Stimulated activated effector memory CD8-positive, alpha-beta T cell treated with anti-CD3 and anti-CD28 coated beads, Interleukin-12 subunit alpha, Interleukin-12 subunit beta, amount 100 ng/mL, for 72 hours (primary cell): ENCODE measurements at regions not wholly inside any gene's neighbourhood (a gene's known extent, or its start where the extent isn't known, plus 50 kb on each side); places are given as distances from the start of the nearest gene placed in this dataset.
"Not testable (repeated sequence)": the region's sequence is repeated elsewhere in the genome, so short reads cannot be mapped to it uniquely, and the experiment has no call there.

Experiments used
- ATAC-seq: fragments of 150-1000 bp; cut with Tn5 transposase; 2 replicates; pipeline ENCODE4 v1.10.0; 2021
- DNase-seq, 2 donors: peaks; one replicate each; pipeline ENCODE4 v3.0.0; 2021 to 2022; ENCODE audit warnings: low spot score in 2 of 2
- H3K27ac Mint-ChIP-seq: one replicate; pipeline ENCODE4 v1.8.0; 2022; ENCODE audit warnings: mild to moderate bottlenecking, mixed read lengths
- H3K36me3 Mint-ChIP-seq: one replicate; pipeline ENCODE4 v1.8.0; 2022; ENCODE audit warnings: mild to moderate bottlenecking, mixed read lengths
- H3K4me1 Mint-ChIP-seq: one replicate; pipeline ENCODE4 v1.8.0; 2022; ENCODE audit warnings: mixed read lengths
- H3K4me3 Mint-ChIP-seq: one replicate; pipeline ENCODE4 v1.8.0; 2022; ENCODE audit warnings: mild to moderate bottlenecking, mixed read lengths
- H3K9me3 Mint-ChIP-seq: one replicate; pipeline ENCODE4 v1.8.0; 2022; ENCODE audit warnings: mixed read lengths

GRCh38 chr6:152811785-152812184 lies 61.2 kb downstream of the VIP start:
- no peak overlapping the region for H3K27ac Mint-ChIP-seq
- no peaks in the 10 kb centered on the region for H3K36me3 Mint-ChIP-seq
- H3K9me3 Mint-ChIP-seq, result peaks cover 3% of the 10 kb centered on the region
- ATAC-seq (no peak), DNase-seq (no peak)
- H3K4me1 Mint-ChIP-seq, result no peaks in the 10 kb centered on the region
- H3K4me3 Mint-ChIP-seq, result no peak overlapping the region

GRCh38 chr6:152815230-152815872 lies 64.8 kb downstream of the VIP start:
- no peak for DNase-seq
- no peak for ATAC-seq
- no peak overlapping the region for H3K27ac Mint-ChIP-seq
- no peaks in the 10 kb centered on the region for H3K36me3 Mint-ChIP-seq
- H3K9me3 Mint-ChIP-seq, result peaks cover 3% of the 10 kb centered on the region
- no peaks in the 10 kb centered on the region for H3K4me1 Mint-ChIP-seq
- H3K4me3 Mint-ChIP-seq, result no peak overlapping the region

- no peak overlapping the region for H3K4me3 Mint-ChIP-seq
- H3K27ac Mint-ChIP-seq, result no peak overlapping the region
- no peak for ATAC-seq
- peaks cover 3% of the 10 kb centered on the region for H3K9me3 Mint-ChIP-seq
- no peaks in the 10 kb centered on the region for H3K4me1 Mint-ChIP-seq
- no peak for DNase-seq
- no peaks in the 10 kb centered on the region for H3K36me3 Mint-ChIP-seq
Measured at GRCh38 chr6:152816055-152816454, 65.5 kb downstream of the VIP start.

DNA sequence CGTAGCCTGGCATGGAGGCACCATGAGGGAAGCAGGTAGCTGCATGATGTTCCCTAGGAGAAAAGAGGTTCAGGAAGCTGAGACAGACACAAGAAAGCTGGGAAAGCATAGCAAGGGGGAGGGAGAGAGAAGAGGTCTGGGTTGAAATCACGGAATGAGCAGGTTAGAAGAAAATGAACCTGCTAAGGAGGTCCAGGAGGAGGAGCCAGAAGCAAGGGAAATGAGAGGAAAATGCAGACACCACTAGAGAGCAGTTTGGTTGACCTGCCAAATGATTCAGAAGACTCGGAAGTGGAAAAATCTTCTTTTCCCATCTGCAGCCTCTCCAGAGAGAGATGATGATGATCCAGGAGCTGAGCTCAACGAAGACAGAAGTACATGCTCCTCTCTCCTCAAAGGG lies 70.9 kb downstream of the VIP start:
- no peak for ATAC-seq
- Mint-ChIP-seq H3K4me1 (no peaks in the 10 kb centered on the region), H3K27ac (no peak overlapping the region), H3K9me3 (no peaks in the 10 kb centered on the region), H3K36me3 (no peaks in the 10 kb centered on the region), H3K4me3 (no peak overlapping the region)
- no peak for DNase-seq

DNA sequence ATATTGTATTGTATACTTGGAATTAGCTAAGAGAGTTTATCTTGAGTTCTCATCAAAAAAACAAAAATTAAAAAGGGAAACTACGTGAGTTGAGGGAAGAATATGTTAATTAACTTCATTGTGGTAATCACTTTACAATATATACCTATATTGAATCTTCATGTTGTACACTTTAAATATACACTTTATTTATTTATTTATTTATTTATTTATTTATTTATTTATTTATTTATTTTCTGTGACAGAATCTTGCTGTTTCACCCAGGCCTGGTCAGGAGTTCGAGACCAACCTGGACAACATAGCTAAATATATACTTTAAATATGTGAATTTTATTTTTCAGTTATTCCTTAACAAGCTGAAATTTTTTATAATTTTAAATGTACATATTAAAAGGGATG lies 74.1 kb downstream of the VIP start:
- Mint-ChIP-seq H3K27ac (no peak overlapping the region), H3K4me3 (no peak overlapping the region), H3K9me3 (no peaks in the 10 kb centered on the region), H3K4me1 (no peaks in the 10 kb centered on the region), H3K36me3 (no peaks in the 10 kb centered on the region)
- DNase-seq (no peak), ATAC-seq (no peak)

- Mint-ChIP-seq H3K4me3 (no peak overlapping the region), H3K27ac (no peak overlapping the region), H3K36me3 (no peaks in the 10 kb centered on the region), H3K4me1 (no peaks in the 10 kb centered on the region), H3K9me3 (no peaks in the 10 kb centered on the region)
- DNase-seq (no peak), ATAC-seq (no peak)
Measured at GRCh38 chr6:152828431-152828830, 77.8 kb downstream of the VIP start.

- not testable (repeated sequence) for ATAC-seq, H3K4me1 Mint-ChIP-seq, H3K4me3 Mint-ChIP-seq, H3K9me3 Mint-ChIP-seq, H3K27ac Mint-ChIP-seq, H3K36me3 Mint-ChIP-seq, DNase-seq
Measured at GRCh38 chr6:152834366-152834765, 83.8 kb downstream of the VIP start.

DNA sequence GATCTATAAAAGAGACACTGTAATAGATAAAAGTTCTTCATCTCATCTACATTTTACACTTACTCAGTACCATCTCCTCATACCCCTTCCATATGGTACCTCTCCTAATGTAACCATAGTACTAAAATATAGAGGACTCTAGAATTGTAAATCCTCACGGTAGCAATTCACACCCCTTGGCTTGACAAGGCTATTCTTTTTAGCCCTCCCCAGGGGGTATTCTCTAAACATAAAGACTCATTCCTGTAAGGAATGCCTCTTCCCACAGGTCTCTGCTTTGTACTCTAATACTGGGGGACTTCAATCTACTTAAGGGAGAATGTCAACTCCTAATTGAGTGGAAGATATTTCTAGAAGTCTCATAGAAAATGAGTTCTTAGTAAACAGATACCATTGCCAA lies 85.9 kb downstream of the VIP start:
- DNase-seq, result no peak
- Mint-ChIP-seq H3K36me3 (no peaks in the 10 kb centered on the region), H3K9me3 (no peaks in the 10 kb centered on the region), H3K4me3 (no peak overlapping the region), H3K4me1 (no peaks in the 10 kb centered on the region), H3K27ac (no peak overlapping the region)
- no peak for ATAC-seq

DNA sequence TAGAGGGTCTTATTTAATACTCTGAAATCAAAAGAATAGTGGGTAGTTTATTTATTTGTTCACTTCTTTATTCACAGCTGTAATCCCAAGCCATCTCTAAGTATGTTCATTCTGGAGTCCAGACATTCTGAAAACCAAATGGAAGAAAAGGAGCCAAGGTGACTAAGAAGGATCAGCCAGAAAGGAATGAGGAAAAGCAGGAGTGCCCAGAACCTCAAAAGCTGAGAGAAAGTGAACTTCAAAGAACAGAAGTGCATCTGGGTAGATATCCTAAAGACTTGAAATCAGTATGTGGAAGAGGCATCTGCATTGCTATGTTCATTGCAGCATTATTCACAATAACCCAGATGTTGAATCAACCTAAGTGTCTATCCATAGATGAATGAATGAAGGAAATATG lies 94.8 kb downstream of the VIP start:
- Mint-ChIP-seq H3K4me1 (no peaks in the 10 kb centered on the region), H3K9me3 (no peaks in the 10 kb centered on the region), H3K36me3 (no peaks in the 10 kb centered on the region), H3K27ac (no peak overlapping the region), H3K4me3 (no peak overlapping the region)
- DNase-seq, result no peak
- no peak for ATAC-seq

DNA sequence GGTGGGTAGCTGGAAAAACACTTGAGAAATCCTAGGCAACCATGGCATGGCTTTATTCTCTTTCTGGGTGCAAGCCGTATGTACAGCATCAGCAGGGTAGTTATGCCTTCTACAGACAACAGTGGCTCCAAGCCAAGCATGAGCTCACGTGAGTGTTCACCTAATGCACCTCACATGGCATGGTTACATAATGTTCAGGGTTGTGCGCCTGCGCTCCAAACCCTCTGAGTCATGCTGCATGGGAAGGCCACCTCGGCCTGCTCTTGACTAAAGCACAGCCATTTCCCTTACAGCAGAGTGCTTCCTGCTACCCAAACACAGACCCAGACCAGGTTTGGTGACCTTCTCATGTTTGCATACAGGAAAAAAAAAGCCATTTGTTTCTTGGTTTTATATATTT lies 96.2 kb downstream of the VIP start:
- H3K36me3 Mint-ChIP-seq, result no peaks in the 10 kb centered on the region
- no peaks in the 10 kb centered on the region for H3K4me1 Mint-ChIP-seq
- ATAC-seq, result no peak
- H3K9me3 Mint-ChIP-seq, result no peaks in the 10 kb centered on the region
- H3K4me3 Mint-ChIP-seq, result no peak overlapping the region
- no peak overlapping the region for H3K27ac Mint-ChIP-seq
- DNase-seq, result no peak

DNA sequence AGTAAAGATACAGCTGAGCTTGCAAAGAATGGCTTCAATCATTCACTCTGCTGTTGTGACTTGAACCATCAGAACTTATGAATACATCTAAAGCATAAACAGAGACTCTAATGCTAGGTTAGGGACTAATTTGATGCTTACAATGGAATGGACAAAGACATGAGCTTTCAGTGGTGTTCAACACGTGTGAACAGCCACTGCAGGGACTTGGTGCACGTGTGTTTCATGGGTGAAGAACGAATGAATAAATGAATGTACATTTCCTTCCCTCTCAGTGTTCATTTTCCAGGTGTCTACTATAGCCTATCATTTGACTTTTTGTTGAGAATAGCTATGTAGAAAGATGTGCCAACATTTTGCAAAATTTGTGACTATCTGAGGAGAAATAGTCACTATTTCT lies 98.3 kb downstream of the VIP start:
- Mint-ChIP-seq H3K27ac (no peak overlapping the region), H3K36me3 (no peaks in the 10 kb centered on the region), H3K9me3 (no peaks in the 10 kb centered on the region), H3K4me1 (no peaks in the 10 kb centered on the region), H3K4me3 (no peak overlapping the region)
- no peak for ATAC-seq
- DNase-seq, result no peak

GRCh38 chr6:152854086-152854795 lies 103.6 kb downstream of the VIP start:
- H3K4me1 Mint-ChIP-seq, result peaks cover 4% of the 10 kb centered on the region
- H3K27ac Mint-ChIP-seq, result no peak overlapping the region
- no peak for ATAC-seq

DNA sequence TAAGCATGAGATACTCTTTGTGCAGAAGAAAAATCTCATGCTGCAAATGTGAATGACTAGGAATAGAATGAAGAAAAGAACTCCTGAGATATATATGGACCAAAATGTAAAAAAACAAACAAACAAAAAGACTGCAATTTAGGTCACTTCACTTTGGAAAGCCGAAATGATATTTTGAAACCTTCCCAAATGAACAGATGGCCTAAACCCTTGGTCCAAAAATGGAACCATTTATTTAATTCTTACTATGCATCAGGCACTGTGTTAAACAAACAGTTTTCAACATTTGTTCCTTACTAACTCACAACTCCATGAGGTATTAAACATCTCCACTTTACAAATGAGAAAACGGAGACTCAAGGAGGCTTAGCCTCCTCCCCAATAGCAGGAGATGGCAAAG lies 107.5 kb downstream of the VIP start:
- Mint-ChIP-seq H3K36me3 (no peaks in the 10 kb centered on the region), H3K9me3 (no peaks in the 10 kb centered on the region), H3K4me3 (no peak overlapping the region), H3K4me1 (peaks cover 7% of the 10 kb centered on the region), H3K27ac (no peak overlapping the region)
- DNase-seq (no peak), ATAC-seq (no peak)

More at GRCh38 chr6:152854086-152854795, 103.6 kb downstream of the VIP start:
- H3K36me3 Mint-ChIP-seq, result no peaks in the 10 kb centered on the region
- no peak overlapping the region for H3K4me3 Mint-ChIP-seq
- H3K9me3 Mint-ChIP-seq, result no peaks in the 10 kb centered on the region
- no peak for DNase-seq

GRCh38 chr6:152859225-152859624 lies 108.6 kb downstream of the VIP start:
- ATAC-seq, result no peak
- no peaks in the 10 kb centered on the region for H3K9me3 Mint-ChIP-seq
- H3K4me1 Mint-ChIP-seq, result peaks cover 7% of the 10 kb centered on the region
- H3K27ac Mint-ChIP-seq, result no peak overlapping the region
- no peak overlapping the region for H3K4me3 Mint-ChIP-seq
- no peak for DNase-seq
- H3K36me3 Mint-ChIP-seq, result no peaks in the 10 kb centered on the region

DNA sequence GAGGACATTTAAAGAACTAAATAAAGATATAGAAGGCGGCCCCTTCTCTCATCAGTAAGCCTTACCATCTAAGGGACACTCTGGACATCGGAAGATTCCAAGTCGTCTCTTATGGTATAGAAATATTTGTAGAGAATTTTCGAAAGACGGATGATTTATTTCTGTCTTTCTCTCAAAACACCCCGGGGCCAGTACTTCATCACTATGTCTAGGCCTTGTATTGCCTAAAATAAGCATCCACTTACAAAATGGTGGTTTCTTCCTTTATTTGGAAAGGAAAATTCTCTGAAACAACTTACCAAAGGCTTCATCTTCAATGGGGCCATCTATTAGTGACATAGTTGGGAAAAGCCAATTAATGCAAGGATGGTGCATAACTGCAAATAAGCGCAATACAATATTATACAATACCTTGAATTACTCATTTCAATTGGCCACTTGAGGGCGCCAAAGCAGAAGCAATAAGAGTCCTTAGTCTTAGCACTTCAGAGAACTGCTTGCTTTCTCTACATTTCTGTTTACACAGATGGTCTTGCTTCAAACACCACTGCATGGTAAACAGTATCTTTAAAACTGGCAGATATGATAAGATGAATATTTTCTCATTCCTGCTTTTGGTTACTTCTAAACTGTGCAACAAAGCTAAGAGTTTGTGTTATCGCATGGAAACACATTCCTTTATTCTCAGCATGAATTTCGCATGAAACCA lies 113.2 kb downstream of the VIP start:
- H3K27ac Mint-ChIP-seq, result no peak overlapping the region
- ATAC-seq (peak; percentile 82), DNase-seq (peak; percentile 46 to 69)
- no peaks in the 10 kb centered on the region for H3K9me3 Mint-ChIP-seq
- peaks cover 7% of the 10 kb centered on the region for H3K4me1 Mint-ChIP-seq
- H3K4me3 Mint-ChIP-seq, result no peak overlapping the region
- no peaks in the 10 kb centered on the region for H3K36me3 Mint-ChIP-seq

DNA sequence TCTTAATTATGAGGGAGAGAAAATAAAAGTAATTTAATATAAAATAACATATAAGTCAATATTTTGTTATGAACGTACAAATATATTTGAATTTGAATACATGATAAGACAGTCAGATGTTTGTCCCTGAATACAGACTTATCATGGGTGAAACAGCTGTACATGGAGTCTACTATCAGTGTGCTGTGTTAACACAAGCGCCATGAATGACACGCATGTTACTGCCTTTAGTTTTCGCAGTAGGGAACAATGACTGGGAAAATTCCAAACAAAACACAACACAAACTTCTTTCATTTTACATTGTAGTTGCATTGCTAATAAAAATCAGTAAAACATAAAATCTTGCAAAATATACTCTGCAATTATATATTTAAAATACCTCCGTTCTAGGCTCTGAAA lies 108.6 kb downstream of the FBXO5 start:
- ATAC-seq, result no peak
- no peaks in the 10 kb centered on the region for H3K4me1 Mint-ChIP-seq
- DNase-seq, result no peak
- no peaks in the 10 kb centered on the region for H3K36me3 Mint-ChIP-seq
- no peak overlapping the region for H3K27ac Mint-ChIP-seq
- peaks cover under 1% of the 10 kb centered on the region for H3K9me3 Mint-ChIP-seq
- H3K4me3 Mint-ChIP-seq, result no peak overlapping the region
